NCI-H2227 (cell line): ENCODE measurements at regions not wholly inside any gene's neighbourhood (a gene's known extent, or its start where the extent isn't known, plus 50 kb on each side); places are given as distances from the start of the nearest gene placed in this dataset.
"Not testable (repeated sequence)": the region's sequence is repeated elsewhere in the genome, so short reads cannot be mapped to it uniquely, and the experiment has no call there.

Experiments
- DNase-seq: peaks from one replicate; lab custom pipeline; 2025; ENCODE audit not compliant: unreplicated experiment; lab: John Stamatoyannopoulos, UW

DNA sequence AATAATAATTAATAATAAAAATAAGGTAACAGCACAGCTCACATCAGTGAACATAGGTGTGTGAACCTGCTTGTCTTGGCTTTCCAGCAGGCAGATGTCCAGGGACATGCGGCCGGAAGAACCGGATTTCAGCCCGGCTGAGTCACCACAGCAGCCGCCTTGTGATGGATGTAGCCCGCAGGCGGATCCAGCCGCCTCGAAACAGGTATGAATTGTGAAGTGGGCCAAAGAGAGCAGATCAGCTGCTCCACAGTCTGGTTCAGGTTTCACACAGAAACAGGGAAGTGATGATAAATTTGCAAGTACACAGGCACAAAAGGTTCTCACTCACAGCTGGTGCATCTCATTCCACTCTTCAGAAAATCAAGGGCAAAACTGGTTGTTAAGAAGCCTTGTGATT, 55.1 kb downstream of the ID4 start:
- DNase-seq: no peak

DNA sequence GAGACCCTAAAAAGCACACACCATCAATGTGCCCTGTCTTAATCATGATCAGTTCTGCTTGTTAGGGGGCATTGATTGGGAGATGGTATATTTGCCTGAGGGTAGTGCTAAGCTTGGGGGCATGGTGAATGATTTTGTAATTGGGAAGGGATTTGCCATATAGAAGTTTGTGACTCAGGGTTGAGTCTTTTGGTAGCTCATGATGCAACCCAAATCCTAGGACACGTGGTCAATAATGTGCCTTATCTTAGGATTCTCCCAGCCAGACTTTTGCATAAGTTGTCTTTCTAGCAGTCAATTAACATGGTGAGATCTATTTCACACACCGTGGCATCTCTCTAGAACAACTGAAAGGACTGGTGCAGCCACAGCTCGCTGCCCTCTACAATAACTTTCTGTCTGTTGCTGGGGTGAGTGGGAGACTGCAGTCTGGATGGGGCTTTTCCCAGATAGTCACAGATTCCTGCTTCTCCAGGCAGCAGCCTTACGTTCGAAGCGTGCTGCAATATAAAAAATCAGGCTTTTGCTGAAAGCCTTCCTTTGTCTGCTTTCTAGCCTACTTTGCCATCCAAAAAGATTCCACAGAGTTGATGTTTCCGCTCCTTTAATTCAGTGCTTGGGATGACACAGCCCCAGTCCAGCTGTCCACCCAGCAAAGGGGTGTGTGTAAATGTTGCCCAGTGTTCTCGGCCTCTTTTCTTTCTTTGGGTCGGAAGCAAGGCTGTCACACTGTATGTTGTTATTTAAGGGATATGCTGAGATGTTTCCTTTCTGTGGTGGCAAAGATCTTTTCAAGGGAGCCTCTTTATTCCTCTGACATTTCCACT, 58.9 kb downstream of the ID4 start:
- DNase-seq: no peak

DNA sequence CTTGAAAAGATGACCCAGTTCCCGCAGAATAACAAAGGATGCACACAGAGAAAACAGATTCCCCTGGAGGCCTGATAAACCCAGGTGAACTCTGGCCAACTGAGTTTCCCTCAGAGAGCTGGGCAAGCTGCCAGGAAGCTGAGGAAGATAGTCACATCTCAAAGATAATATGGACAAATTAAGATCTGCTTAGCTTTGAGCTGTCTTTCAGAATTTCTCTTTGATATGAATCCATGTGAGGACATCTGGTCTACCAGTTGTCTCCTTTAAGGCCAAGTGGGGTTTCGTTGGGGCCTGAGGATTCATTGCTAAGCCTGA, 59.5 kb downstream of the ID4 start:
- peak; percentile 10 for DNase-seq

DNA sequence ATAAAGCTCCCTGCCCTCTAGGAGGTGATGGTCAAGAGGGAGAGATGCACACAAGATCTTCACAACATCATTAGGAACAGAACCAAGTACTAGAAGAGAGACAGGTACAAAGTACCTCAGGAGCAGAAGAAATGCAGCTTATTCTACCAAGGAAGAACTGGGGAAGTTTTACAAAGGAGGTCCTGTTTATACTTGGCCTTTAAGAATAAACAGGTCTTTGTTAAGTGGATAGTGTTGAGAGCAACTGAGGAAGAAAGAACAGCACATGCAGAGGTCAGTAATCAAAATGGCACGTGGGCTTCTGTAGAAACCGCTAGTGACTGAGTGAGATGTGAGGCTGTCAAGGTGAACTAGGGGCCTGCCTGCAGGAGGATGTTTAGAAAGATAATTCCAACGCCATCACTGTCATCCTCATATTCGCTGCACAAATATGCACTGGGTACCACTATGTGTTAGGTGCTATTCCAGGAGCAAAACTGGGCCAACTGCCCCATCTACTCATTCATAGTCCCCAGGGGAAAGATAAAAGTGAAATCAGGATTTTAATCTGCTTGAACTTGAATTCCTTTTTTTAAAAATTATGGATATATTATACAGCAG, 61.1 kb downstream of the ID4 start:
- no peak for DNase-seq

- DNase-seq: no peak
These were observed 65.0 kb downstream of the ID4 start for GRCh38 chr6:19902201-19902600.

- DNase-seq: not testable (repeated sequence)
These were observed 67.2 kb downstream of the ID4 start for GRCh38 chr6:19904408-19904807.

DNA sequence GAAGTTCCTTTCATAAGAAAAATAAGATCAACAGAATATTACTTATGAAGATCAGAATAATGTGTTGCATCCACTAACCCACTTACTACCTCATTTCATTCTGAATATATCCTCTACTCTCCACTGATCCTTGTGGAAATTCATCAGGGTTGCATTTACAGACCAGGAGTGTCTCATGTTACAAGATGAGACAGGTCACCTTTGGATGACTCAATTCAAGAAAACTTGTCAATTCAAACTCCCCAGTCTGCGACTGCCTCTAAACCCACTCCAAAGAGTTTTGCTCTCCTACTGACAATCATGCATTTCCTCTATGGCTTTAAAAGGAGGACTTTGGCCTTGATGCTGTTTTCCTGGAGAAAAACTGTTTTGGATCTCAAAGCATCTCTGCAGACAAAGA, 68.4 kb downstream of the ID4 start:
- no peak for DNase-seq

GRCh38 chr6:19906171-19906570, 69.0 kb downstream of the ID4 start:
- DNase-seq: no peak

GRCh38 chr6:19911223-19911622, 74.1 kb downstream of the ID4 start:
- DNase-seq: no peak

GRCh38 chr6:19918436-19918835, 81.3 kb downstream of the ID4 start:
- no peak for DNase-seq

DNA sequence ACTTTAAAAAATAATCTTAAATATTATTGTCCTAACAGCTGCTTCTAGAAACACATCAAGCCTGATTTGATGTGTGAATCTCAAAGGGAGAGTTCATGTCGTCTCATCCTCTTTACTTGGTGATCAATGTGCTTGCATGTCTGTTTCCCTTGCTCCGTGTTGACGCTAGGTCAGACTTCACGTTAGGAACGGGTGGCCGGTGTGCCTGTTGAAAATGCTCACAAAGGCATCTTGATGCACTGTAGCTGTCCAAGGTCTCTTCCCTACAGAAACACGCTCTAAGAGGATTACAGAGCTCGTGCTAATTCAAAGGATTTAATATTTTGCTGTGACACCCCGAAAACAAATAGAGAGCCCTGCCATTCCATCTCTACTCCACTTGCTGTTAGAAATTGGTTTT, 84.6 kb downstream of the ID4 start:
- no peak for DNase-seq

DNA sequence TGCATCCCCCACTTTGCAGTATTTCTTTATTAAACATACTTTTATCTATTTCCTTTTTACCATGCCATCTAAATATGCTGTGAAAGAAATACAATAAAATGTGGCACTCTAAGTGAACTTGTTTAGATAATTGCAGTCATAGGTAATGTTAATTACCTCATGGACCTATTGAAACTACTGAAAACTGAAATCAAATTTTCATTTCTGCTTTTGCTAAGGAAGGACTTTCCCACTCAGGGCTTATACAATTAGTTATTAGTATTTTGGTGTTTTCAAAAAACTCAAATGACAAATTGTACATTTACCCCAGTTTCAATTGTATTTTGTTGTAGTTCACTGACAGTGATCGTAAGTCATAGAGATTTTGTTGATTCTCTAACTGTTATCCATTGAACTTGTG, 88.4 kb downstream of the ID4 start:
- no peak for DNase-seq

DNA sequence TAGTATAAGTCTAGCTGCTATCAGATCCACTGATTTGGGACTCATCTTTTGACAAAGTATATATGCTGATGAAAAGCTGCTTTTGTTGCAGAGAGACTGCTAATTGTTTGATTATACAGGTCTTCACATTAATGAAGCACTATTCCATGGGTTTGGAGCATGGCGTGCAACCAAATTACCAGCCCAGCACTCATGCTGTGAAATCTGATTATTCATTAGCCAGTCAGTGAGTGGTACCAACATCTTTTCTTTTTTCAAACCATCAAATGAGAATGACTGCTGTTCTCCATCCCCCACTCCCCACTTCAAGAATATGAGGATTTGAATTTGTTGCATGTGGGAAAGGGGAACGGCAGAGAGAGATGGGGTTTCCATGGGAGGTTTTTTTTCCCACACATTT, 91.3 kb downstream of the ID4 start:
- DNase-seq: no peak

DNA sequence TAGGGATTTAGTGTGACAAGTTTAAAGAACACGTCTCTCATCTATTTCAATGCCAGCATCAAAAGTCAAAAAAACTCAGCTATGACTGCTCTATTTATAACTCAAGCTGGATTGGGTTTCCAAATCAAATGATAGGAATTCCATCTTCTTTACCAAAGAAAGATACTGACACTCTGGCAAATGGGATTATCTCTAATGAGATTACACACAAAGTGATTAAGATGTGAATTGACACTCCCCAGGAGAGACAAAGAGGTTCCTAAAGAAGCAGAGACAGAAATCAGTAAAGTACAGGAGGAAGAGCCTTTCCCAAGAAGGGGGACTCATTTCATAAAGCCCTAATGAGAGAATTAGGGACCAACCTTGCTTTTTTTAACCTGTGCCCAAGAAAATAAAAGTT, 92.1 kb downstream of the ID4 start:
- DNase-seq: no peak

- DNase-seq: no peak
These were observed 97.9 kb downstream of the ID4 start for GRCh38 chr6:19934996-19935591.

GRCh38 chr6:19939321-19939720, 102.2 kb downstream of the ID4 start:
- not testable (repeated sequence) for DNase-seq

DNA sequence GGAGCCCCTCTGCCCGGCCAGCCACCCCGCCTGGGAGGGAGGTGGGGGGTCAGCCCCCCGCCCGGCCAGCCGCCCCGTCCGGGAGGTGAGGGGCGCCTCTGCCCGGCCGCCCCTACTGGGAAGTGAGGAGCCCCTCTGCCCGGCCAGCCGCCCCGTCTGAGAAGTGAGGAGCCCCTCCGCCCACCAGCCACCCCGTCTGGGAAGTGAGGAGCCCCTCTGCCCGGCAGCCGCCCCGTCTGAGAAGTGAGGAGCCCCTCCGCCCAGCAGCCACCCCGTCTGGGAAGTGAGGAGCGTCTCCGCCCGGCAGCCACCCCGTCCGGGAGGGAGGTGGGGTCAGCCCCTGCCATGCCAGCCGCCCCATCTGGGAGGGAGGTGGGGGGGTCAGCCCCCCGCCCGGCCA, 102.8 kb downstream of the ID4 start:
- DNase-seq: not testable (repeated sequence)

- no peak for DNase-seq
These were observed 105.9 kb downstream of the ID4 start for GRCh38 chr6:19943042-19943441.

- no peak for DNase-seq
These were observed 108.7 kb downstream of the ID4 start for GRCh38 chr6:19945843-19946358.

- DNase-seq: no peak
These were observed 112.0 kb downstream of the ID4 start for GRCh38 chr6:19949155-19949554.

GRCh38 chr6:19964115-19964514, 126.9 kb downstream of the ID4 start:
- no peak for DNase-seq

DNA sequence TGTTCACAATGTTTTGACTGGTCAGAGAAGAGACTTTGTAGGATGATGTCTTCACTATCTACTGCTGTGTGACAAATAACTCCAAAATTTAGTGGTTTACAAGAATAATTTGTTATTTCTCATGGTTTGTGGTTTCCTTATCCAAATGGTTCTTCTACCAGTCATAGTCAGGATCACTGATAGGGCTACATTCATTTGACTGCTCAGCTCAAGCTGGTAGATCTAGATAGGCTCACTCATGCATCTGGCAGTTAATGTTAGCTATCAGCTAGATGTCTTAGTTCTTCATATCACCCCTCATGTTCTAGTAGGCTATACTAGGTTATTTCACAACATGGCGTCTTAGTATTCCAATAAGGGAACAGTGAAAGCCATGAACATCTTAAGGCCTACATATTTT, 131.0 kb downstream of the ID4 start:
- no peak for DNase-seq
